ENCODE measurements at regions not wholly inside any gene's neighbourhood (a gene's known extent, or its start where the extent isn't known, plus 50 kb on each side); places are given as distances from the start of the nearest gene placed in this dataset.

- DNase-seq (ENCODE audit: low read depth), result no peak
- H3K4me3 ChIP-seq (ENCODE audit: control insufficient read depth, low read depth, low read length), result no peak overlapping the region
- no peak for TF ChIP-seq CTCF (IDR thresholded peaks at IDR 0.05; ENCODE audit: control insufficient read depth, insufficient read depth, low read depth, low read length, missing control alignments)
Measured at GRCh38 chr15:23750179-23750578, 63.1 kb upstream of the NDN start.

- no peak overlapping the region for H3K4me3 ChIP-seq (ENCODE audit: control insufficient read depth, low read depth, low read length)
- no peak for TF ChIP-seq CTCF (IDR thresholded peaks at IDR 0.05; ENCODE audit: control insufficient read depth, insufficient read depth, low read depth, low read length, missing control alignments)
- DNase-seq (ENCODE audit: low read depth), result no peak
Measured at GRCh38 chr15:23750776-23751175, 63.7 kb upstream of the NDN start.

DNA sequence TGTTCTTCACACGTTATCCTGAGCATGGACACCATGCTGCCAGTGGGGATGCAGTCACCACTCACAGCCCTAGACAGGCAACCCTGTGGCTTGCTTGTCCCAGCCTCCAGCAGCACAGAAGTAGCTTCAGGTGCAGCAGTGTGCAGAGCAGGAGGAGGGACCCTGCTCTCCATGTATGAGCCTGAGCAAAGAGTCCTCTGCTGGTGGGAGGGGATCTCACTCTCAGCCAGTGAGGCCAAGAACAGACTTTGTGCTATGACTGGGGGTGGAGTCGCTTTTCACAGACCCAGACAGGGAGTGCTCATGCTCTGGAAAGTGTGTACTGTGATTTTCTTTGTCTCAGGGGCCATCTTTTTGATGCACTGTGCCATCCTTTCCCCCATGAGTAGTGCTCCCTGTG, 66.1 kb upstream of the NDN start:
- no peak overlapping the region for H3K4me3 ChIP-seq (ENCODE audit: control insufficient read depth, low read depth, low read length)
- DNase-seq (ENCODE audit: low read depth), result no peak
- TF ChIP-seq CTCF (IDR thresholded peaks at IDR 0.05; ENCODE audit: control insufficient read depth, insufficient read depth, low read depth, low read length, missing control alignments), result no peak

DNA sequence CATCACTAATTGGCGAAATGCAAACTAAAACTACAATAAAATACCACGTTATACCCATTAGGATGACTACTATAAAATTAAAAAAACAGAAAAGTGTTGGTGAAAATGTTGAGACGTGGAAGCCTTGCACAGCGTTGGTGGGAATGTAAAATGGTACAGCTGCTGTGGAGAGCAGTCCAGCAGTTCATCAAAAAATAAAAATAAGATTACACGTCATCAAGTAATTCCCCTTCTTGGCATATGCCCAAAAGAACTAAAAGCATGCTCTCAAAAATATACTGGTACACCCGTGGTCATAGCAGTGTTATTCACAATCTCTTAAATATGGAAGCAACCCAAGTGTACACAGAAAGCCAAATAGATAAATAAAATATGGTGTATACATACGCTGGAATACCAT, 71.8 kb upstream of the NDN start:
- DNase-seq (ENCODE audit: low read depth), result no peak
- TF ChIP-seq CTCF (IDR thresholded peaks at IDR 0.05; ENCODE audit: control insufficient read depth, insufficient read depth, low read depth, low read length, missing control alignments), result no peak
- H3K4me3 ChIP-seq (ENCODE audit: control insufficient read depth, low read depth, low read length), result no peak overlapping the region

GRCh38 chr15:23760024-23760423, 72.9 kb upstream of the NDN start:
- no peak overlapping the region for H3K4me3 ChIP-seq (ENCODE audit: control insufficient read depth, low read depth, low read length)
- no peak for TF ChIP-seq CTCF (IDR thresholded peaks at IDR 0.05; ENCODE audit: control insufficient read depth, insufficient read depth, low read depth, low read length, missing control alignments)
- DNase-seq (ENCODE audit: low read depth), result no peak

GRCh38 chr15:23761386-23761785, 74.3 kb upstream of the NDN start:
- DNase-seq (ENCODE audit: low read depth), result no peak
- H3K4me3 ChIP-seq (ENCODE audit: control insufficient read depth, low read depth, low read length), result no peak overlapping the region
- TF ChIP-seq CTCF (IDR thresholded peaks at IDR 0.05; ENCODE audit: control insufficient read depth, insufficient read depth, low read depth, low read length, missing control alignments), result no peak

GRCh38 chr15:23762026-23762425, 74.9 kb upstream of the NDN start:
- no peak for DNase-seq (ENCODE audit: low read depth)
- H3K4me3 ChIP-seq (ENCODE audit: control insufficient read depth, low read depth, low read length), result no peak overlapping the region
- TF ChIP-seq CTCF (IDR thresholded peaks at IDR 0.05; ENCODE audit: control insufficient read depth, insufficient read depth, low read depth, low read length, missing control alignments), result no peak
